Fibroblast of mammary gland (primary cell): ENCODE measurements at regions not wholly inside any gene's neighbourhood (a gene's known extent, or its start where the extent isn't known, plus 50 kb on each side); places are given as distances from the start of the nearest gene placed in this dataset.

Source experiments
- DNase-seq: peaks from one replicate; pipeline ENCODE4 v3.0.0-alpha.2; 2010; ENCODE audit warnings: low read depth
- H3K4me3 ChIP-seq: 2 replicates; pipeline ENCODE4 v1.5.1; 2011; ENCODE audit warnings: low read depth, mild to moderate bottlenecking, low read length, moderate library complexity; ENCODE audit not compliant: control insufficient read depth
- TF ChIP-seq, protein P1 (sequence below): conservative IDR thresholded peaks from 2 replicates; pipeline ENCODE4 v1.5.1; 2011; ENCODE audit warnings: low read depth, low read length, inconsistent platforms; ENCODE audit not compliant: control insufficient read depth, insufficient read depth

DNA sequence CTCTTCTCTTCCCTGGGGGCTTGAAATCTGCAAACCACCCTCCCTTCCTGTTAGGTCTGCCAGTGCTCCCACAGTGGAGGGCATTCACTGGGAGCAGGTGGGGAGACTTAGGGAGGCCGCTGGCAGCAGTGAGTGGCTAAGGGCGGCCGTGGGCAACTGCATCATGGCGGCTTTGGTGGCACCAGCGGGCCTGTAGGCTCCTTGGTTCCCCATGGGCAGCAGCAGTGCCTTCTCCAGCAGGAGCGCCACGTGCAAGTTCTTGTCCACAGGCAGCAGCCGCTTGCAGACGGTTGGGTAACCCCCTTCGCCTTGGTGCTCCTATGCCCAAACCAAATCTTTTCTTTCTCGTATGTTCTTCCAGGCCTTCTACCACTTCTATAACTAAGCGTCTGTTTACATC is 158.2 kb downstream of the SREK1 start:
- no peak for DNase-seq
- TF ChIP-seq, protein P1, sequence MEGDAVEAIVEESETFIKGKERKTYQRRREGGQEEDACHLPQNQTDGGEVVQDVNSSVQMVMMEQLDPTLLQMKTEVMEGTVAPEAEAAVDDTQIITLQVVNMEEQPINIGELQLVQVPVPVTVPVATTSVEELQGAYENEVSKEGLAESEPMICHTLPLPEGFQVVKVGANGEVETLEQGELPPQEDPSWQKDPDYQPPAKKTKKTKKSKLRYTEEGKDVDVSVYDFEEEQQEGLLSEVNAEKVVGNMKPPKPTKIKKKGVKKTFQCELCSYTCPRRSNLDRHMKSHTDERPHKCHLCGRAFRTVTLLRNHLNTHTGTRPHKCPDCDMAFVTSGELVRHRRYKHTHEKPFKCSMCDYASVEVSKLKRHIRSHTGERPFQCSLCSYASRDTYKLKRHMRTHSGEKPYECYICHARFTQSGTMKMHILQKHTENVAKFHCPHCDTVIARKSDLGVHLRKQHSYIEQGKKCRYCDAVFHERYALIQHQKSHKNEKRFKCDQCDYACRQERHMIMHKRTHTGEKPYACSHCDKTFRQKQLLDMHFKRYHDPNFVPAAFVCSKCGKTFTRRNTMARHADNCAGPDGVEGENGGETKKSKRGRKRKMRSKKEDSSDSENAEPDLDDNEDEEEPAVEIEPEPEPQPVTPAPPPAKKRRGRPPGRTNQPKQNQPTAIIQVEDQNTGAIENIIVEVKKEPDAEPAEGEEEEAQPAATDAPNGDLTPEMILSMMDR, result no peak
- H3K4me3 ChIP-seq, result no peak overlapping the region

DNA sequence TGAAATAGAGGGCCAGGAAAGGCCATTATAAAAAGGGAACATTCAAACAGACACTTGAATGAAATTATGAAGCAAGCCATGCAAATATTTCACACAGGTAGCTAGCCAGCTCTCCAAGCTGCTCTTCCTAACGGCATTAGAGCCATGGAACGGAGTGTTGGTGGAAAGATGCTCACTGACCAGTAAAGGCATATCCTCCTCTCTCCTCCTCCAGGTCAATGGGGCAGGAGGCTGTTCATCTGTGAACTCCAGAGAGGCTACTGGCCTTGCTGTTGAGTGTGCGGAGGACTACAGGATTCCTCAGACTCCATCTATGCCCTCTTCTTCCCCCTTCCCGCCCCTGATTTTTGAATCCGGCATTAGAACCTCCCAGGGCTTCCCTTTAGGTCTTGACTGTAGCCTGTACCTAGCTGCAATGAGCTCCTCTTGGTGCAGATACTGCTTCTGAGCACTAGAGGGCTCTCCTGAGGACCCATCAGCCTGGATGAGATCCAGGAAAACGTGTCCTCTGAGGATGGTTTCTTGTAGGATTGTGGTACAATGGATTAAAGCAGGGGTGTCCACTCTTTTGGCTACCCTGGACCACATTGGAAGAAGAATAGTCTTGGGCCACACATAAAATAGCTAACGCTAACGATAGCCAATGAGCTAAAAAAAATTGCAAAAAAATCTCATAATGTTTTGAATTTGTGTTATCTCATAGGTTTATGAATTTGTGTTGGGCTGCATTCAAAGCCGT is 162.2 kb downstream of the SREK1 start:
- TF ChIP-seq, protein P1, result peak; percentile 96
- no peak overlapping the region for H3K4me3 ChIP-seq
- DNase-seq, result peak; percentile 73

DNA sequence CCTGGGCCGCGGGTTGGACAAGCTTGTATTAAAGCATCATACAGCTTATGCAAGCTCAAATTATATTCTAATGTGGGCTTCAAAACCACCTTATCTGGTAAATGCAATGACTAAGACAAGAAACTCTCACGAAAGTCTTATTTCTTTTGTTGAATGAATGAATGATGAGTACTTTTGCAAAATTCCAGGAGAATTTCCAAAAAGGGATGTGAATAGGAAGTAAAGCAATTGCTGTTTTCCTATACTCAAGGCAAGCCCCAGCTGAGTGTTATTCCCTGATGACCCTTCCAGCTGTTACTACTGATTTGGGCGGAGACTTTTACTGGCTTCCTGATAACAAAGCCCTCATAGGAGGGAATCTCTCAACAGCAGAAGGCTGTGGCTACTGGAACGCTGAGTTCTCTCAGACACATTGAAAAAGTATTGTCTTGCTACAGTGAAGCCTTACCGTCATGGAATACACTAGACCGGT is 162.8 kb downstream of the SREK1 start:
- TF ChIP-seq, protein P1, result no peak
- no peak overlapping the region for H3K4me3 ChIP-seq
- DNase-seq, result peak; percentile 1

DNA sequence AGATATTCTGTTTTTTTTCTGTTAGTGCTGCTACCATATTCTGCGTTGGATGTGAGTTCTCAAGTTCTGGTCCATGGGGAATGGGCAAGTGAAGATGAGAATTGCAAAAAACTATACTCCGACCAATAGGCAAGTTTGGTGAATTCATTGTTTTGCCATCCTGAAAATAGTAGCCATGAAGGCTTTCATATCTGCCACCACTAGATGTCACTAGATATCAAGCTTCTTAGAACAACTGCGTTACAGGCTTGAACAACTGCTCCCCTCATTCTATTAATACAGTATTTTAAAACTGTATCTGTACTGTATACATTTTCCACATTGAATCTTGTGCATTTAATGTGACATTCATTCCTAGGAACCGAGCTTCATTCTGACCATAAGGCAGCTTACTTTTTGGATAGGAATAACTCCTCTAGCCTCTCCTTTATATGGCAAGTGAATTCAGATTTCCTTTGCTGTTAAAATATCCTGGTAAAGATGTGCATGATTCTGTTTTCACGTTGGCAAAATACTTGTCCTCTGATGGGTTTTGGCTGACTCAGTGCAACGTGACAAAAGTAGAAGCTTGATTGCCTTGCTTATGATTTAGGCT is 163.6 kb downstream of the SREK1 start:
- H3K4me3 ChIP-seq, result no peak overlapping the region
- DNase-seq, result peak; percentile 75
- TF ChIP-seq, protein P1, result peak; percentile 92

DNA sequence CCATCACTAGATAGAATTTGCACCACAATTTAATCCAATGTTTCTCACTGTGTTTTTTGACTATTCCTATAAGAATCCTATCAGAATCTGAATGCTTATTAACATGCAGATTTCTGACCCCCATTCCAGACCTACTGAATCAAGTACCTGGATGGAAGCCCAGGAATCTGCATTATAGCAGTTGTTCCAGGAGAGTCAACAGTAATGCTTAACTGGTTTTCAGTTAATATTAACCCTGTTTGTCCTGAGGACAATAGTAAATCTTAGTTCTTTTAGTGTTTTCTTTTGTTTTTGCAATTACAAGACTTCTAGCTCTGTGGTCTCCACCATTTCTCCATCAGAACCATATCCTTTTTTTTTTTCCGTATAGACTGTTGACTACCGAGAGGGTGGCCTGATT is 168.2 kb downstream of the SREK1 start:
- no peak overlapping the region for H3K4me3 ChIP-seq
- TF ChIP-seq, protein P1, result no peak
- DNase-seq, result no peak

DNA sequence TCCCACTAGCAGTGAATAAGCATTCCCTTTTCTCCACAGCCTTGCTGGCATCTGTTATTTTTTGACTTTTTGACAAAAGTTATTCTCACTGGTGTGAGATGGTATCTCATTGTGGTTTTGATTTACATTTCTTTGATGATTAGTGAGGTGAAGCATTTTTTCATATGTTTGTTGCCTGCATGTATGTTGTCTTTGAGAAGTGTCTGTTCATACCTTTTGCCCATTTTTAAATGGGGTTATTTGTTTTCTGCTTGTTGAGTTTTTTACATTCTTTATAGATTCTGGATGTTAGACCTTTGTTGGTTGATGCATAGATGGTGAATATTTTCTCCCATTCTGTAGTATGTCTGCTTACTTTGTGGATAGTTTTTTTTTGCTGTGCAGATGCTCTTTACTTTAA is 171.7 kb downstream of the SREK1 start:
- H3K4me3 ChIP-seq, result no peak overlapping the region
- no peak for DNase-seq
- TF ChIP-seq, protein P1, result no peak
